A673 (cell line): ENCODE measurements at regions not wholly inside any gene's neighbourhood (a gene's known extent, or its start where the extent isn't known, plus 50 kb on each side); places are given as distances from the start of the nearest gene placed in this dataset.

Source experiments
- EZH2 ChIP-seq: fragments of 200-600 bp; sonication (generic); IDR thresholded peaks from 2 replicates; pipeline ENCODE4 v1.6.1; 2017; ENCODE audit warnings: borderline replicate concordance, low read depth, mild to moderate bottlenecking, mixed read lengths, antibody characterized with exemption, low read length; ENCODE audit not compliant: poor library complexity, severe bottlenecking
- TF ChIP-seq, protein P1 (sequence below): fragments of 300-800, 200-600 bp; sonication (generic); conservative IDR thresholded peaks from 2 replicates; pipeline ENCODE4 v1.5.1; 2017; ENCODE audit warnings: low read depth, mild to moderate bottlenecking, antibody characterized with exemption, low read length, moderate library complexity, mixed read lengths

GRCh38 chr17:51546114-51546513 is 285.8 kb downstream of the UTP18 start:
- TF ChIP-seq, protein P1, sequence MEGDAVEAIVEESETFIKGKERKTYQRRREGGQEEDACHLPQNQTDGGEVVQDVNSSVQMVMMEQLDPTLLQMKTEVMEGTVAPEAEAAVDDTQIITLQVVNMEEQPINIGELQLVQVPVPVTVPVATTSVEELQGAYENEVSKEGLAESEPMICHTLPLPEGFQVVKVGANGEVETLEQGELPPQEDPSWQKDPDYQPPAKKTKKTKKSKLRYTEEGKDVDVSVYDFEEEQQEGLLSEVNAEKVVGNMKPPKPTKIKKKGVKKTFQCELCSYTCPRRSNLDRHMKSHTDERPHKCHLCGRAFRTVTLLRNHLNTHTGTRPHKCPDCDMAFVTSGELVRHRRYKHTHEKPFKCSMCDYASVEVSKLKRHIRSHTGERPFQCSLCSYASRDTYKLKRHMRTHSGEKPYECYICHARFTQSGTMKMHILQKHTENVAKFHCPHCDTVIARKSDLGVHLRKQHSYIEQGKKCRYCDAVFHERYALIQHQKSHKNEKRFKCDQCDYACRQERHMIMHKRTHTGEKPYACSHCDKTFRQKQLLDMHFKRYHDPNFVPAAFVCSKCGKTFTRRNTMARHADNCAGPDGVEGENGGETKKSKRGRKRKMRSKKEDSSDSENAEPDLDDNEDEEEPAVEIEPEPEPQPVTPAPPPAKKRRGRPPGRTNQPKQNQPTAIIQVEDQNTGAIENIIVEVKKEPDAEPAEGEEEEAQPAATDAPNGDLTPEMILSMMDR, result no peak
- TF ChIP-seq EZH2, result no peak
